IMR-90 (cell line): ENCODE measurements at regions not wholly inside any gene's neighbourhood (a gene's known extent, or its start where the extent isn't known, plus 50 kb on each side); places are given as distances from the start of the nearest gene placed in this dataset.

ENCODE experiments used
- ATAC-seq: fragments of 200-7000 bp; cut with Tn5 transposase; 2 replicates; pipeline ENCODE4 v1.9.1; 2020; ENCODE audit warnings: low read depth, mild to moderate bottlenecking, moderate library complexity
- BruUV-seq: library from RNA; stranded (reverse); fragments of 400-500 nt; replicated peaks from 2 replicates; lab custom pipeline; 2021; lab: Mats Ljungman, UMichigan
- CTCF ChIA-PET: fragments of 300-600 bp; formaldehyde crosslinking; extraction: SDS; loops from one replicate; lab custom pipeline; 2021; ENCODE audit warnings: antibody characterized with exemption; lab: Yijun Ruan, JAX
- POLR2A ChIA-PET: fragments of 300-600 bp; sonication (Branson Sonifier 250); formaldehyde crosslinking; loops from one replicate; lab custom pipeline; 2022; ENCODE audit warnings: antibody characterized with exemption; ENCODE audit not compliant: unreplicated experiment; lab: Charles Lee
- DNase-seq: peaks from one replicate; pipeline ENCODE4 v3.0.0; 2013
- H2AFZ ChIP-seq: replicated peaks from 2 replicates; pipeline ENCODE3; 2013; ENCODE audit warnings: low read length, mild to moderate bottlenecking; ENCODE audit not compliant: poor library complexity
- H2AK5ac ChIP-seq: 2 replicates; pipeline ENCODE4 v1.6.1; 2013; ENCODE audit warnings: low read depth, low read length, inconsistent platforms
- H2AK9ac ChIP-seq: replicated peaks from 2 replicates; pipeline ENCODE3; 2013; ENCODE audit warnings: mild to moderate bottlenecking, low read depth, low read length, moderate library complexity; ENCODE audit not compliant: poor library complexity
- H2BK120ac ChIP-seq: 2 replicates; pipeline ENCODE4 v1.6.1; 2013; ENCODE audit warnings: low read depth, low read length, inconsistent platforms
- H2BK15ac ChIP-seq: 3 replicates; pipeline ENCODE4 v1.6.1; 2013; ENCODE audit warnings: low read depth, low read length, inconsistent platforms
- H2BK20ac ChIP-seq: 2 replicates; pipeline ENCODE4 v1.6.1; 2013; ENCODE audit warnings: low read depth, mild to moderate bottlenecking, inconsistent platforms, low read length, moderate library complexity
- H2BK5ac ChIP-seq: 2 replicates; pipeline ENCODE4 v1.6.1; 2013; ENCODE audit warnings: mild to moderate bottlenecking, low read depth, low read length, inconsistent platforms; ENCODE audit not compliant: poor library complexity, severe bottlenecking
- H3K14ac ChIP-seq: replicated peaks from 2 replicates; pipeline ENCODE4 v1.6.1; 2013; ENCODE audit warnings: low read depth, low read length, inconsistent platforms
- H3K18ac ChIP-seq: 2 replicates; pipeline ENCODE4 v1.6.1; 2013; ENCODE audit warnings: low read depth, low read length, control low read depth
- H3K23ac ChIP-seq: 2 replicates; pipeline ENCODE4 v1.6.1; 2013; ENCODE audit warnings: low read depth, low read length, inconsistent platforms
- H3K27ac ChIP-seq: 2 replicates; pipeline ENCODE4 v1.5.1; 2013; ENCODE audit warnings: mild to moderate bottlenecking, control low read depth, low read length; ENCODE audit not compliant: insufficient read depth
- H3K27me3 ChIP-seq: 2 replicates; pipeline ENCODE4 v1.6.1; 2013; ENCODE audit warnings: low read length; ENCODE audit not compliant: control insufficient read depth, insufficient read depth
- H3K36me3 ChIP-seq: 2 replicates; pipeline ENCODE4 v1.6.1; 2013; ENCODE audit warnings: low read length, mixed read lengths; ENCODE audit not compliant: control insufficient read depth, insufficient read depth
- H3K4ac ChIP-seq: 2 replicates; pipeline ENCODE4 v1.6.1; 2013; ENCODE audit warnings: low read depth, low read length, inconsistent platforms
- H3K4me1 ChIP-seq: 2 replicates; pipeline ENCODE4 v1.6.1; 2013; ENCODE audit warnings: low read length, mixed read lengths; ENCODE audit not compliant: control insufficient read depth, insufficient read depth
- H3K4me2 ChIP-seq: 2 replicates; pipeline ENCODE4 v1.6.1; 2013; ENCODE audit warnings: low read depth, mild to moderate bottlenecking, control low read depth, low read length, moderate library complexity
- H3K4me3 ChIP-seq: 2 replicates; pipeline ENCODE4 v1.5.1; 2013; ENCODE audit warnings: low read depth, mild to moderate bottlenecking, control low read depth, low read length, moderate library complexity; ENCODE audit not compliant: insufficient read depth
- H3K56ac ChIP-seq: 2 replicates; pipeline ENCODE4 v1.6.1; 2013; ENCODE audit warnings: low read length, inconsistent platforms; ENCODE audit not compliant: insufficient read depth; ENCODE audit errors: extremely low read depth
- H3K79me1 ChIP-seq, 2 experiments: 2 replicates each; pipeline ENCODE4 v1.6.1; 2013; ENCODE audit warnings: low read length in 2 of 2, inconsistent platforms in 1 of 2, low read depth in 1 of 2
- H3K9ac ChIP-seq: 2 replicates; pipeline ENCODE4 v1.6.1; 2013; ENCODE audit warnings: low read depth, low read length, control low read depth
- H3K9me1 ChIP-seq: 2 replicates; pipeline ENCODE4 v1.6.1; 2013; ENCODE audit warnings: low read length, inconsistent platforms; ENCODE audit not compliant: insufficient read depth
- H3K9me3 ChIP-seq: 2 replicates; pipeline ENCODE4 v1.6.1; 2013; ENCODE audit warnings: low read length; ENCODE audit not compliant: control insufficient read depth, insufficient read depth
- H4K20me1 ChIP-seq: 2 replicates; pipeline ENCODE4 v1.6.1; 2013; ENCODE audit warnings: low read length, inconsistent platforms; ENCODE audit not compliant: insufficient read depth
- H4K5ac ChIP-seq: 2 replicates; pipeline ENCODE4 v1.6.1; 2013; ENCODE audit warnings: mild to moderate bottlenecking, low read depth, low read length, control low read depth
- H4K8ac ChIP-seq, 2 experiments: 2 replicates each; pipeline ENCODE4 v1.6.1; 2013; ENCODE audit warnings: low read depth in 2 of 2, low read length in 2 of 2, control low read depth in 1 of 2, inconsistent platforms in 1 of 2
- H4K91ac ChIP-seq: 2 replicates; pipeline ENCODE4 v1.6.1; 2013; ENCODE audit warnings: low read depth, low read length, inconsistent platforms; ENCODE audit not compliant: insufficient read depth
- CEBPB ChIP-seq: IDR thresholded peaks from 2 replicates; pipeline ENCODE4 v1.6.1; 2012; ENCODE audit warnings: low read depth, low read length, improper control_type of control experiment
- FOS ChIP-seq: fragments of 150-350 bp; IDR thresholded peaks from 2 replicates; pipeline ENCODE4 v1.6.1; 2016; ENCODE audit warnings: low read depth, low read length
- MAFK ChIP-seq: IDR thresholded peaks from 2 replicates; pipeline ENCODE4 v1.6.1; 2012; ENCODE audit warnings: low read depth, low read length, improper control_type of control experiment
- MAZ ChIP-seq: IDR thresholded peaks from 2 replicates; pipeline ENCODE4 v1.6.1; 2012; ENCODE audit warnings: low read depth, mild to moderate bottlenecking, low read length, improper control_type of control experiment, moderate library complexity, borderline replicate concordance
- MXI1 ChIP-seq: IDR thresholded peaks from 2 replicates; pipeline ENCODE4 v1.6.1; 2012; ENCODE audit warnings: low read depth, mild to moderate bottlenecking, low read length, moderate library complexity, borderline replicate concordance
- NFE2L2 ChIP-seq: fragments of 150-350 bp; IDR thresholded peaks from 2 replicates; pipeline ENCODE4 v1.6.1; 2016; ENCODE audit warnings: low read depth, mild to moderate bottlenecking, low read length
- POLR2A ChIP-seq: IDR thresholded peaks from 2 replicates; pipeline ENCODE4 v1.6.1; 2012; ENCODE audit warnings: mild to moderate bottlenecking, low read depth, low read length
- RAD21 ChIP-seq: IDR thresholded peaks from 2 replicates; pipeline ENCODE4 v1.6.1; 2012; ENCODE audit warnings: low read length, improper control_type of control experiment
- RCOR1 ChIP-seq: IDR thresholded peaks from 2 replicates; pipeline ENCODE4 v1.6.1; 2012; ENCODE audit warnings: mild to moderate bottlenecking, low read length, improper control_type of control experiment; ENCODE audit not compliant: insufficient replicate concordance
- SMC3 ChIP-seq: fragments of 150-350 bp; IDR thresholded peaks from 2 replicates; pipeline ENCODE4 v1.6.1; 2016; ENCODE audit warnings: low read depth, mild to moderate bottlenecking, antibody characterized with exemption, low read length, moderate library complexity
- WGBS, 2 experiments: methylation state at CpG; one replicate each; pipeline versions ENCODE4 v1.1.5 to v1.1.7; 2013; ENCODE audit warnings: missing lambda C conversion rate in 2 of 2; ENCODE audit not compliant: insufficient read length in 1 of 2; ENCODE audit errors: extremely low coverage in 2 of 2; 5-methylcytosine and 5-hydroxymethylcytosine counted together
- dilution Hi-C: fragments of 300-500 bp; cut with HindIII; formaldehyde crosslinking; loops from one replicate; pipeline ENCODE4 v1.14.3; 2018; ENCODE audit warnings: low sequenced_read_pairs; ENCODE audit not compliant: unreplicated experiment
- in situ Hi-C: fragments of 300-500 bp; cut with MboI; formaldehyde crosslinking; loops from 3 replicates; pipeline ENCODE4 v1.14.3; 2019; ENCODE audit warnings: low sequenced_read_pairs, inconsistent platforms, mixed read lengths
- intact Hi-C: fragments of 100-400 bp; cut with micrococcal nuclease; formaldehyde crosslinking; loops from 2 replicates; pipeline ENCODE4 v1.10.0; 2022
- TF ChIP-seq, protein P1 (sequence below): conservative IDR thresholded peaks from 2 replicates; pipeline ENCODE4 v1.5.1; 2012; ENCODE audit warnings: mild to moderate bottlenecking, low read depth, low read length, improper control_type of control experiment
- TF ChIP-seq, protein P2 (sequence below): fragments of 150-350 bp; IDR thresholded peaks from 2 replicates; pipeline ENCODE4 v1.6.1; 2017; ENCODE audit warnings: mild to moderate bottlenecking, antibody characterized with exemption, low read length, low read depth
- TF ChIP-seq, protein P3 (sequence below): fragments of 150-350 bp; IDR thresholded peaks from 2 replicates; pipeline ENCODE4 v1.6.1; 2016; ENCODE audit warnings: low read depth, mild to moderate bottlenecking, low read length, moderate library complexity, borderline replicate concordance

DNA sequence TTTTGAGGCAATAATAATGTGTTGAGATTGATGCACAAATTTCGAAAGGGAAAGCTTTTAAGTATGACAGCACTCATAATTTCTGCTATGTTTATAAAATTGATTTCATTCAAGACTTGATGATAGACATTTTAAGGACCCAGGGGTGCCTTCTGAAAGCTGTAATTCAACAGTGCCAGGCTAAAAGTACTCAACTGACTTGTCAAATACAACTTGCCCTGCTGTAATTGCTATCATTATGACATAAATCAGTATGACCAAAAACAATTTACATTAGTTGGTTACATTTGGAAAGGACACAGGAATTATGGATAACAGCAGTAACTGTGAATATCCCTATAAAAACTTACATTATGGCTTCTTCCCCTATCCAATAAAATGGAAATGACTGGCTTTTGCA is 178.9 kb downstream of the MMUT start:
- H2AFZ ChIP-seq = no peak overlapping the region
- no TSS peak for BruUV-seq
- H4K5ac ChIP-seq = no peak overlapping the region
- no peaks in the 10 kb centered on the region for H3K79me1 ChIP-seq
- in situ Hi-C loops = no loop called here
- H3K4me1 ChIP-seq = no peaks in the 10 kb centered on the region
- TF ChIP-seq FOS (no peak), RCOR1 (no peak), MAZ (no peak), POLR2A (no peak), MXI1 (no peak), NFE2L2 (no peak), MAFK (no peak), CEBPB (no peak), RAD21 (no peak), SMC3 (no peak)
- TF ChIP-seq, protein P1, sequence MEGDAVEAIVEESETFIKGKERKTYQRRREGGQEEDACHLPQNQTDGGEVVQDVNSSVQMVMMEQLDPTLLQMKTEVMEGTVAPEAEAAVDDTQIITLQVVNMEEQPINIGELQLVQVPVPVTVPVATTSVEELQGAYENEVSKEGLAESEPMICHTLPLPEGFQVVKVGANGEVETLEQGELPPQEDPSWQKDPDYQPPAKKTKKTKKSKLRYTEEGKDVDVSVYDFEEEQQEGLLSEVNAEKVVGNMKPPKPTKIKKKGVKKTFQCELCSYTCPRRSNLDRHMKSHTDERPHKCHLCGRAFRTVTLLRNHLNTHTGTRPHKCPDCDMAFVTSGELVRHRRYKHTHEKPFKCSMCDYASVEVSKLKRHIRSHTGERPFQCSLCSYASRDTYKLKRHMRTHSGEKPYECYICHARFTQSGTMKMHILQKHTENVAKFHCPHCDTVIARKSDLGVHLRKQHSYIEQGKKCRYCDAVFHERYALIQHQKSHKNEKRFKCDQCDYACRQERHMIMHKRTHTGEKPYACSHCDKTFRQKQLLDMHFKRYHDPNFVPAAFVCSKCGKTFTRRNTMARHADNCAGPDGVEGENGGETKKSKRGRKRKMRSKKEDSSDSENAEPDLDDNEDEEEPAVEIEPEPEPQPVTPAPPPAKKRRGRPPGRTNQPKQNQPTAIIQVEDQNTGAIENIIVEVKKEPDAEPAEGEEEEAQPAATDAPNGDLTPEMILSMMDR = no peak
- TF ChIP-seq, protein P2, sequence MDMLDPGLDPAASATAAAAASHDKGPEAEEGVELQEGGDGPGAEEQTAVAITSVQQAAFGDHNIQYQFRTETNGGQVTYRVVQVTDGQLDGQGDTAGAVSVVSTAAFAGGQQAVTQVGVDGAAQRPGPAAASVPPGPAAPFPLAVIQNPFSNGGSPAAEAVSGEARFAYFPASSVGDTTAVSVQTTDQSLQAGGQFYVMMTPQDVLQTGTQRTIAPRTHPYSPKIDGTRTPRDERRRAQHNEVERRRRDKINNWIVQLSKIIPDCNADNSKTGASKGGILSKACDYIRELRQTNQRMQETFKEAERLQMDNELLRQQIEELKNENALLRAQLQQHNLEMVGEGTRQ = no peak
- TF ChIP-seq, protein P3, sequence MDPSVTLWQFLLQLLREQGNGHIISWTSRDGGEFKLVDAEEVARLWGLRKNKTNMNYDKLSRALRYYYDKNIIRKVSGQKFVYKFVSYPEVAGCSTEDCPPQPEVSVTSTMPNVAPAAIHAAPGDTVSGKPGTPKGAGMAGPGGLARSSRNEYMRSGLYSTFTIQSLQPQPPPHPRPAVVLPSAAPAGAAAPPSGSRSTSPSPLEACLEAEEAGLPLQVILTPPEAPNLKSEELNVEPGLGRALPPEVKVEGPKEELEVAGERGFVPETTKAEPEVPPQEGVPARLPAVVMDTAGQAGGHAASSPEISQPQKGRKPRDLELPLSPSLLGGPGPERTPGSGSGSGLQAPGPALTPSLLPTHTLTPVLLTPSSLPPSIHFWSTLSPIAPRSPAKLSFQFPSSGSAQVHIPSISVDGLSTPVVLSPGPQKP = no peak
- no CpG with 5 or more reads among the region's 1 CpG for WGBS, 2 experiments
- intact Hi-C loops = no loop called here
- no peak overlapping the region for H4K91ac ChIP-seq
- H2BK5ac ChIP-seq = no peak overlapping the region
- no peak overlapping the region for H3K4ac ChIP-seq
- H3K9me1 ChIP-seq = no peaks in the 10 kb centered on the region
- H3K9ac ChIP-seq = no peak overlapping the region
- ATAC-seq = no peak
- no peaks in the 10 kb centered on the region for H3K27me3 ChIP-seq
- H3K23ac ChIP-seq = no peak overlapping the region
- no peaks in the 10 kb centered on the region for H3K9me3 ChIP-seq
- no peak overlapping the region for H4K8ac ChIP-seq
- H3K27ac ChIP-seq = no peak overlapping the region
- no peak overlapping the region for H2BK15ac ChIP-seq
- no peak for DNase-seq
- H3K4me2 ChIP-seq = no peak overlapping the region
- H2AK5ac ChIP-seq = no peak overlapping the region
- no peak overlapping the region for H3K18ac ChIP-seq
- no peak overlapping the region for H2BK120ac ChIP-seq
- H2BK20ac ChIP-seq = no peak overlapping the region
- no peak overlapping the region for H3K56ac ChIP-seq
- no peaks in the 10 kb centered on the region for H3K36me3 ChIP-seq
- CTCF ChIA-PET = no interaction called here
- POLR2A ChIA-PET = no interaction called here
- H4K20me1 ChIP-seq = no peaks in the 10 kb centered on the region
- H2AK9ac ChIP-seq = no peak overlapping the region
- H3K14ac ChIP-seq = no peak overlapping the region
- dilution Hi-C loops = no loop called here
- H3K4me3 ChIP-seq = no peak overlapping the region
